ENCODE measurements at regions not wholly inside any gene's neighbourhood (a gene's known extent, or its start where the extent isn't known, plus 50 kb on each side); places are given as distances from the start of the nearest gene placed in this dataset.
A peak's percentile ranks its signal among the peaks of the same experiment; 100 is the strongest.

DNA sequence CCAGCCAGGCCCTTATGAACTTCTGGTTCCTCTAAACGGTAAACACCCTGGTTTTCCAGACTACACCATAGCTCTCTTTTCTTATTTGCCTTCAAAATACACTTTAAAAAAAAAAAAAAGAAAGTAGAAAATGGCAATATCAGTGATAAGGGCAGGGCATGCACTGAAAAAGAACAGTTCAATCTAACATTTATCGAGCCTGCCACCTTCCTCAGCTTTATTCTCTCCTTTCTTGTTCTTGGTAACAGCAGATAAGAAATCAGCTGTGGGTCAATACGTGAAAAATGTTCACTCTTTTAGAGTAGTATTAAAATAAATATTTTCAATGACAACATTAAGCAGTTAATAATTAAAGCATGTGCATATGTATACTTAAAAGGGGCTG lies 83.1 kb upstream of the ZNF648 start (continued):
- TF ChIP-seq, protein P1, sequence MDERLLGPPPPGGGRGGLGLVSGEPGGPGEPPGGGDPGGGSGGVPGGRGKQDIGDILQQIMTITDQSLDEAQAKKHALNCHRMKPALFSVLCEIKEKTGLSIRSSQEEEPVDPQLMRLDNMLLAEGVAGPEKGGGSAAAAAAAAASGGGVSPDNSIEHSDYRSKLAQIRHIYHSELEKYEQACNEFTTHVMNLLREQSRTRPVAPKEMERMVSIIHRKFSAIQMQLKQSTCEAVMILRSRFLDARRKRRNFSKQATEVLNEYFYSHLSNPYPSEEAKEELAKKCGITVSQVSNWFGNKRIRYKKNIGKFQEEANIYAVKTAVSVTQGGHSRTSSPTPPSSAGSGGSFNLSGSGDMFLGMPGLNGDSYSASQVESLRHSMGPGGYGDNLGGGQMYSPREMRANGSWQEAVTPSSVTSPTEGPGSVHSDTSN (CRISPR knock-in tag; IDR thresholded peaks at IDR 0.05; ENCODE audit: low read depth), result no peak
- TF ChIP-seq, protein P1 (tag; conservative IDR thresholded peaks at IDR 0.05; ENCODE audit: low read depth), result 0 out of 2 replicates have a peak, but pooled peaks have one; percentile 1

DNA sequence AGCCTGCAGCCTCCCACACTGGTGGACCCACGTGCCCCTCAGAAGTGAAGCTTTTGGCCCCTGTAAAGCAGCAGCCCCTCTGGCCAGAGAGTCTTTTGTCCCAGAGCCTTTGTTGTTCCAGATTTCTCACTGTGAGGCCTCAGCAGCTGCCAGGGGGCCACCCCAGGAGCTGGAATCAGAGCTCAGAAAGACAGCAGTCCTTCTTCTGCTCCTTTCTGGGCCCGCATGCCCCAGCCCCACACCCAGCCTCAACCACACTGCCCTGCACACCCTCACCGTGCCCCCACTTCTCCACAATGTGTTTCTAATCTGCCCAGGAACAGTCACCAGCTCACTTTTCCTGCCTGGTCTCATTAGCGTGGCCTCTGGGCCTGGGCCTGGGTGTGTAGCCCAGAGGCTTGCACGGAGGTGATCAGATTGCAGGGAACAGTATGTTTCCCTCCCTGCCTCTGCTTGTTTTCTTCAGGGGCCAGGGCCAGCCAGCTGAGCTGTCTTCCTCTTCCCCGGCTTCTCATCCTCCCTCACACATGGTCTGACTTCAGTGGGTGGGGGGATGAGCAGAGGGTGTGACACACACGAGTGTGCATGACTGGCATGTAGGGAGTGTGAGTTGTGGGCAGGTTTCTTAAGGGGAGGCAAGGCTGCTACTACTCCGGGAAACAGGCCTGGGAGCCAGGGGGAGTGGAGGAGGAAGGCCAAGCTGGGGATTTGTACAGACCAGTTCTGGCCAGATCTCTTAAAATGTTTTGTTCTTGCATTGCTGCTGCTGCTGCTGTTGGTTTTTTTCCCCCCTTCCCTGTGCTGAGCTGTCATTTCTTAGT lies 82.5 kb upstream of the ZNF648 start:
- Histone ChIP-seq H3K9me1 (ENCODE audit: control insufficient read depth, insufficient read depth, low read length) (peaks cover under 1% of the 10 kb centered on the region), H3K79me2 (ENCODE audit: control insufficient read depth, insufficient read depth, low read length) (no peaks in the 10 kb centered on the region), H4K20me1 (replicated peaks; ENCODE audit: control insufficient read depth, insufficient read depth, low read length) (no peaks in the 10 kb centered on the region), H3K4me3 (no peak overlapping the region), H3K27ac (ENCODE audit: extremely low read depth, low read depth, low read length) (no peak overlapping the region), H3K9me3 (replicated peaks; ENCODE audit: control insufficient read depth, insufficient read depth, low read depth, low read length) (no peaks in the 10 kb centered on the region), H3K4me2 (ENCODE audit: insufficient read depth, low read length) (no peak overlapping the region), H3K9ac (ENCODE audit: insufficient read depth in 1 of 2, low read depth in 2 of 2, low read length in 2 of 2) (peak overlapping the region; percentile 19 to 87; a peak in 2 of 4 replicates), H3K27me3 (ENCODE audit: control insufficient read depth in 2 of 2, insufficient read depth in 2 of 2, low read length in 2 of 2) (peaks cover 0 to 4% of the 10 kb centered on the region in 2 experiments; a peak in 2 of 5 replicates), H2AFZ (ENCODE audit: low read depth, low read length) (peak overlapping the region; percentile 85), H3K4me1 (replicated peaks in 1 of 2; ENCODE audit: control insufficient read depth in 2 of 2, insufficient read depth in 2 of 2, low read length in 2 of 2) (peaks cover 12 to 15% of the 10 kb centered on the region in 2 experiments), H3K36me3 (ENCODE audit: control insufficient read depth, insufficient read depth, low read length) (no peaks in the 10 kb centered on the region)
- in situ Hi-C loops (cut with MboI) (loop anchor here (5.0 kb wide), 2 partner anchors 158 to 253 kb away; no protein-coding TSS in a partner anchor), intact Hi-C loops (cut with micrococcal nuclease) (loop anchor here (1.0 to 2.0 kb wide), 5 partner anchors 54 to 252 kb away; no protein-coding TSS in a partner anchor)
- 26% methylated on average over 8 of the region's 8 CpGs for WGBS (ENCODE audit: insufficient coverage, low coverage, missing lambda C conversion rate)
- ChIA-PET CTCF (ENCODE audit: low intra/inter-chr PET ratio) (interaction anchor here (0.7 to 4.3 kb wide), 5 partner anchors 54 to 638 kb away, joined by 3 to 53 read pairs (median 3); no protein-coding TSS in a partner anchor), POLR2A (interaction anchor here (0.8 to 7.7 kb wide), 9 partner anchors 8 to 255 kb away, joined by 3 to 137 read pairs (median 5); partner anchors contain the start of gene GLUL)
- BruUV-seq (replicated peaks), result no TSS peak
- peak; percentile 68 for ATAC-seq
- peak in 2 of 4 experiments; percentile 24 to 37 for DNase-seq (ENCODE audit: extremely low read depth in 1 of 4, low spot score in 3 of 4)
- peak; percentile 59 for FAIRE-seq
- TF ChIP-seq ZNF239 (CRISPR knock-in tag; IDR thresholded peaks at IDR 0.05) (no peak), FOXJ3 (CRISPR knock-in tag; IDR thresholded peaks at IDR 0.05) (no peak), U2AF1 (optimal IDR thresholded peaks at IDR 0.05; ENCODE audit: low read depth, low read length) (no peak), IRF2 (CRISPR knock-in tag; IDR thresholded peaks at IDR 0.05) (no peak), SAFB (IDR thresholded peaks at IDR 0.05; ENCODE audit: borderline replicate concordance, low read depth, low read length) (no peak), GATAD2A (IDR thresholded peaks at IDR 0.05) (peak; percentile 14; the same call in 1 of the 2 replicates), SRSF1 (IDR thresholded peaks at IDR 0.05; ENCODE audit: low read depth, low read length) (no peak)
- TF ChIP-seq, protein P2, sequence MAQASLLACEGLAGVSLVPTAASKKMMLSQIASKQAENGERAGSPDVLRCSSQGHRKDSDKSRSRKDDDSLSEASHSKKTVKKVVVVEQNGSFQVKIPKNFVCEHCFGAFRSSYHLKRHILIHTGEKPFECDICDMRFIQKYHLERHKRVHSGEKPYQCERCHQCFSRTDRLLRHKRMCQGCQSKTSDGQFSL (CRISPR knock-in tag; IDR thresholded peaks at IDR 0.05), result no peak
- TF ChIP-seq, protein P2 (tag; IDR thresholded peaks at IDR 0.05), result no peak
- TF ChIP-seq, protein P3, sequence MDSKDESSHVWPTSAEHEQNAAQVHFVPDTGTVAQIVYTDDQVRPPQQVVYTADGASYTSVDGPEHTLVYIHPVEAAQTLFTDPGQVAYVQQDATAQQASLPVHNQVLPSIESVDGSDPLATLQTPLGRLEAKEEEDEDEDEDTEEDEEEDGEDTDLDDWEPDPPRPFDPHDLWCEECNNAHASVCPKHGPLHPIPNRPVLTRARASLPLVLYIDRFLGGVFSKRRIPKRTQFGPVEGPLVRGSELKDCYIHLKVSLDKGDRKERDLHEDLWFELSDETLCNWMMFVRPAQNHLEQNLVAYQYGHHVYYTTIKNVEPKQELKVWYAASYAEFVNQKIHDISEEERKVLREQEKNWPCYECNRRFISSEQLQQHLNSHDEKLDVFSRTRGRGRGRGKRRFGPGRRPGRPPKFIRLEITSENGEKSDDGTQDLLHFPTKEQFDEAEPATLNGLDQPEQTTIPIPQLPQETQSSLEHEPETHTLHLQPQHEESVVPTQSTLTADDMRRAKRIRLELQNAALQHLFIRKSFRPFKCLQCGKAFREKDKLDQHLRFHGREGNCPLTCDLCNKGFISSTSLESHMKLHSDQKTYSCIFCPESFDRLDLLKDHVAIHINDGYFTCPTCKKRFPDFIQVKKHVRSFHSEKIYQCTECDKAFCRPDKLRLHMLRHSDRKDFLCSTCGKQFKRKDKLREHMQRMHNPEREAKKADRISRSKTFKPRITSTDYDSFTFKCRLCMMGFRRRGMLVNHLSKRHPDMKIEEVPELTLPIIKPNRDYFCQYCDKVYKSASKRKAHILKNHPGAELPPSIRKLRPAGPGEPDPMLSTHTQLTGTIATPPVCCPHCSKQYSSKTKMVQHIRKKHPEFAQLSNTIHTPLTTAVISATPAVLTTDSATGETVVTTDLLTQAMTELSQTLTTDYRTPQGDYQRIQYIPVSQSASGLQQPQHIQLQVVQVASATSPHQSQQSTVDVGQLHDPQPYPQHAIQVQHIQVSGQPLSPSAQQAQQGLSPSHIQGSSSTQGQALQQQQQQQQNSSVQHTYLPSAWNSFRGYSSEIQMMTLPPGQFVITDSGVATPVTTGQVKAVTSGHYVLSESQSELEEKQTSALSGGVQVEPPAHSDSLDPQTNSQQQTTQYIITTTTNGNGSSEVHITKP (IDR thresholded peaks at IDR 0.05; ENCODE audit: partially characterized antibody), result peak; percentile 79

All from K562 (cell line).